Uterus (tissue), 2 donors: ENCODE measurements at regions not wholly inside any gene's neighbourhood (a gene's known extent, or its start where the extent isn't known, plus 50 kb on each side); places are given as distances from the start of the nearest gene placed in this dataset.

Experiments
- POLR2A ChIP-seq, 2 donors: fragments of 450-650 bp; IDR thresholded peaks; one replicate each; pipeline ENCODE4 v1.6.1; 2016; ENCODE audit warnings: antibody characterized with exemption in 2 of 2, mild to moderate bottlenecking in 1 of 2, moderate library complexity in 1 of 2
- TF ChIP-seq, protein P1 (sequence below), 4 experiments: fragments of 200-600 bp in 2 of 4; fragments of 450-650 bp in 2 of 4; sonication (generic) in 2 of 4; IDR thresholded peaks; one replicate each; pipeline ENCODE4 v1.5.1; 2016 to 2019; ENCODE audit warnings: antibody characterized with exemption in 4 of 4, mild to moderate bottlenecking in 2 of 4, moderate library complexity in 1 of 4

DNA sequence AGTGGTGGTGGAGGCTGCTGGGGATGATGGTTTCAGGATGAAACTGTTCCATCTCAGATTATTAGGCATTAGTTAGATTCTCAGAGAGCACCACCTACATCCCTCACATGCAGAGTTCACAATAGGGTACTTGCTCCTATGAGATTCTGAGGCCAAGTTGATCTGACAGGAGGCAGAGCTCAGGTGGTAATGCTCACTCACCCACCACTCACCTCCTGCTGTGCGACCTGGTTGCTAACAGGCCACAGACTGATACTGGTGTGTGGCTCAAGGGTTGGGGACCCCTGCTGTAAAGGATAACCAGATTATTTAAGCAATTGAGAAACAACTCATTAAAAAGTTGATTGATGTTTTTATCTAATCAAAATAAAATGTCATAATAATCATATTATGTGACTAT is 248.5 kb downstream of the RERGL start:
- TF ChIP-seq, protein P1, sequence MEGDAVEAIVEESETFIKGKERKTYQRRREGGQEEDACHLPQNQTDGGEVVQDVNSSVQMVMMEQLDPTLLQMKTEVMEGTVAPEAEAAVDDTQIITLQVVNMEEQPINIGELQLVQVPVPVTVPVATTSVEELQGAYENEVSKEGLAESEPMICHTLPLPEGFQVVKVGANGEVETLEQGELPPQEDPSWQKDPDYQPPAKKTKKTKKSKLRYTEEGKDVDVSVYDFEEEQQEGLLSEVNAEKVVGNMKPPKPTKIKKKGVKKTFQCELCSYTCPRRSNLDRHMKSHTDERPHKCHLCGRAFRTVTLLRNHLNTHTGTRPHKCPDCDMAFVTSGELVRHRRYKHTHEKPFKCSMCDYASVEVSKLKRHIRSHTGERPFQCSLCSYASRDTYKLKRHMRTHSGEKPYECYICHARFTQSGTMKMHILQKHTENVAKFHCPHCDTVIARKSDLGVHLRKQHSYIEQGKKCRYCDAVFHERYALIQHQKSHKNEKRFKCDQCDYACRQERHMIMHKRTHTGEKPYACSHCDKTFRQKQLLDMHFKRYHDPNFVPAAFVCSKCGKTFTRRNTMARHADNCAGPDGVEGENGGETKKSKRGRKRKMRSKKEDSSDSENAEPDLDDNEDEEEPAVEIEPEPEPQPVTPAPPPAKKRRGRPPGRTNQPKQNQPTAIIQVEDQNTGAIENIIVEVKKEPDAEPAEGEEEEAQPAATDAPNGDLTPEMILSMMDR (IDR thresholded peaks at IDR 0.05): no peak
- no peak for TF ChIP-seq POLR2A (IDR thresholded peaks at IDR 0.05)
